NOMO-1 treated with DMSO at 0.1 percent for 48 hours (cell line): ENCODE measurements at regions not wholly inside any gene's neighbourhood (a gene's known extent, or its start where the extent isn't known, plus 50 kb on each side); places are given as distances from the start of the nearest gene placed in this dataset.
"Not testable (repeated sequence)": the region's sequence is repeated elsewhere in the genome, so short reads cannot be mapped to it uniquely, and the experiment has no call there.

Experiments used
- DNase-seq: peaks from one replicate; lab custom pipeline; 2025; ENCODE audit not compliant: unreplicated experiment; lab: John Stamatoyannopoulos, UW

- peak; percentile 64 for DNase-seq
Measured at GRCh38 chr2:175366815-175367214, 185.3 kb upstream of the ATP5MC3 start.

- DNase-seq = no peak
Measured at GRCh38 chr2:175363699-175364098, 182.2 kb upstream of the ATP5MC3 start.

- DNase-seq = no peak
Measured at GRCh38 chr2:175362331-175362730, 180.8 kb upstream of the ATP5MC3 start.

- no peak for DNase-seq
Measured at GRCh38 chr2:175359710-175360109, 178.2 kb upstream of the ATP5MC3 start.

- DNase-seq = no peak
Measured at GRCh38 chr2:175356901-175357300, 175.4 kb upstream of the ATP5MC3 start.

GRCh38 chr2:175355246-175355645 lies 173.7 kb upstream of the ATP5MC3 start:
- no peak for DNase-seq

- peak; percentile 10 for DNase-seq
Measured at GRCh38 chr2:175353275-175353674, 171.8 kb upstream of the ATP5MC3 start.

- DNase-seq = no peak
Measured at GRCh38 chr2:175351512-175351911, 170.0 kb upstream of the ATP5MC3 start.

GRCh38 chr2:175350105-175350504 lies 168.6 kb upstream of the ATP5MC3 start:
- DNase-seq = no peak

GRCh38 chr2:175342085-175342484 lies 160.6 kb upstream of the ATP5MC3 start:
- no peak for DNase-seq

GRCh38 chr2:175330195-175330594 lies 148.7 kb upstream of the ATP5MC3 start:
- no peak for DNase-seq

GRCh38 chr2:175326801-175327200 lies 145.3 kb upstream of the ATP5MC3 start:
- DNase-seq = no peak

- DNase-seq = not testable (repeated sequence)
Measured at GRCh38 chr2:175326164-175326563, 144.7 kb upstream of the ATP5MC3 start.

GRCh38 chr2:175323162-175323561 lies 141.7 kb upstream of the ATP5MC3 start:
- no peak for DNase-seq

- DNase-seq = no peak
Measured at GRCh38 chr2:175318542-175318941, 137.0 kb upstream of the ATP5MC3 start.

- DNase-seq = no peak
Measured at GRCh38 chr2:175317751-175318150, 136.2 kb upstream of the ATP5MC3 start.

GRCh38 chr2:175312137-175312536 lies 130.6 kb upstream of the ATP5MC3 start:
- DNase-seq = no peak

GRCh38 chr2:175310813-175311504 lies 129.4 kb upstream of the ATP5MC3 start:
- DNase-seq = no peak

GRCh38 chr2:175309799-175310198 lies 128.3 kb upstream of the ATP5MC3 start:
- no peak for DNase-seq

- no peak for DNase-seq
Measured at GRCh38 chr2:175308005-175308404, 126.5 kb upstream of the ATP5MC3 start.

GRCh38 chr2:175304541-175304940 lies 123.0 kb upstream of the ATP5MC3 start:
- no peak for DNase-seq

- DNase-seq = no peak
Measured at GRCh38 chr2:175293776-175294175, 112.3 kb upstream of the ATP5MC3 start.

- DNase-seq = no peak
Measured at GRCh38 chr2:175293195-175293594, 111.7 kb upstream of the ATP5MC3 start.
